GM23248 (cell line): ENCODE measurements at regions not wholly inside any gene's neighbourhood (a gene's known extent, or its start where the extent isn't known, plus 50 kb on each side); places are given as distances from the start of the nearest gene placed in this dataset.
"Not testable (repeated sequence)": the region's sequence is repeated elsewhere in the genome, so short reads cannot be mapped to it uniquely, and the experiment has no call there.

Experiments used
- EZH2 ChIP-seq: fragments of 200-600 bp; sonication (generic); IDR thresholded peaks from 2 replicates; pipeline ENCODE4 v1.6.1; 2018; ENCODE audit warnings: antibody characterized with exemption, mild to moderate bottlenecking; ENCODE audit not compliant: insufficient read depth, poor library complexity, severe bottlenecking
- EZH2phosphoT487 ChIP-seq: fragments of 200-600 bp; sonication (generic); IDR thresholded peaks from 2 replicates; pipeline ENCODE4 v1.6.1; 2018; ENCODE audit warnings: antibody characterized with exemption, moderate library complexity, mild to moderate bottlenecking, low read depth; ENCODE audit not compliant: insufficient read depth

DNA sequence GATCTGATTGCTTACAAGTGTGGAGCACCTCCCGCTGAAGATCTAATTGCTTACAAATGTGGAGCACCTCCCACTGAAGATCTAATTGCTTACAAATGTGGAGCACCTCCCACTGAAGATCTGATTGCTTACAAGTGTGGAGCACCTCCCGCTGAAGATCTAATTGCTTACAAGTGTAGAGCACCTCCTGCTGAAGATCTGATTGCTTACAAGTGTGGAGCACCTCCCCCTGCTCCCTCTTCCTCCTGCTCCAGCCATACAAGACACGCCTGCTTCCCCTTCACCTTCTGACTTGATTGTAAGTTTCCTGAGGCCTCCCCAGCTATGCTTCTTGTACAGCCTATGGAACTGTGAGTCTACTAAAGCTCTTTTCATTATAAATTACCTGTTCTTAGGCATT is 1014.9 kb downstream of the SOCS6 start:
- TF ChIP-seq EZH2phosphoT487, EZH2: not testable (repeated sequence)
